ENCODE measurements at regions not wholly inside any gene's neighbourhood (a gene's known extent, or its start where the extent isn't known, plus 50 kb on each side); places are given as distances from the start of the nearest gene placed in this dataset.

DNA sequence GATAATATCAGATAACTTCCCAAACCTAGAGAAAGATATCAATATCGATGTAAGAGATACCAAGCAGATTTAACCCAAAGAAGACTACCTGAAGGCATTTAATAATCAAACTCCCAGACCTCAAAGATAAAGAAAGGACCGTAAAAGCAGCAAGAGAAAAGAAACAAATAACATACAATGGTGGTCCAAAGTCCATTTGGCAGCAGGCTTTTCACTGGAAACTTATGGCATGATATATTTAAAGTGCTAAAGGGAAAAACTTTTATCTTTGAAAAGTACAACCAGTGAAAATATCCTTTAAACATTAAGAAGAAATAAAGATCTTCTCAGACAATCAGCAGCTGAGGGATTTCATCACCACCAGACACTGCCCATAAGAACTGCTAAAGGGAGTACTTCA is 812.7 kb upstream of the ADAMTS5 start:
- TF ChIP-seq TEAD4 (IDR thresholded peaks at IDR 0.05) (no peak), EGR1 (IDR thresholded peaks at IDR 0.05) (no peak)
- TF ChIP-seq, protein P1, sequence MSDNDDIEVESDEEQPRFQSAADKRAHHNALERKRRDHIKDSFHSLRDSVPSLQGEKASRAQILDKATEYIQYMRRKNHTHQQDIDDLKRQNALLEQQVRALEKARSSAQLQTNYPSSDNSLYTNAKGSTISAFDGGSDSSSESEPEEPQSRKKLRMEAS (IDR thresholded peaks at IDR 0.05): no peak

- no peak for TF ChIP-seq EGR1 (IDR thresholded peaks at IDR 0.05)
- TF ChIP-seq, protein P2, sequence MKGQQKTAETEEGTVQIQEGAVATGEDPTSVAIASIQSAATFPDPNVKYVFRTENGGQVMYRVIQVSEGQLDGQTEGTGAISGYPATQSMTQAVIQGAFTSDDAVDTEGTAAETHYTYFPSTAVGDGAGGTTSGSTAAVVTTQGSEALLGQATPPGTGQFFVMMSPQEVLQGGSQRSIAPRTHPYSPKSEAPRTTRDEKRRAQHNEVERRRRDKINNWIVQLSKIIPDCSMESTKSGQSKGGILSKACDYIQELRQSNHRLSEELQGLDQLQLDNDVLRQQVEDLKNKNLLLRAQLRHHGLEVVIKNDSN (IDR thresholded peaks at IDR 0.05): peak; percentile 47; the same call in 1 of the 2 replicates
These were observed 810.2 kb upstream of the ADAMTS5 start for GRCh38 chr21:27776925-27777553.

GRCh38 chr21:27772816-27773215 is 805.9 kb upstream of the ADAMTS5 start:
- TF ChIP-seq, protein P2 (IDR thresholded peaks at IDR 0.05): no peak
- TF ChIP-seq TAF1 (IDR thresholded peaks at IDR 0.05; ENCODE audit: low read depth): no peak
- no peak for TF ChIP-seq EGR1 (IDR thresholded peaks at IDR 0.05)
- TF ChIP-seq, protein P3, sequence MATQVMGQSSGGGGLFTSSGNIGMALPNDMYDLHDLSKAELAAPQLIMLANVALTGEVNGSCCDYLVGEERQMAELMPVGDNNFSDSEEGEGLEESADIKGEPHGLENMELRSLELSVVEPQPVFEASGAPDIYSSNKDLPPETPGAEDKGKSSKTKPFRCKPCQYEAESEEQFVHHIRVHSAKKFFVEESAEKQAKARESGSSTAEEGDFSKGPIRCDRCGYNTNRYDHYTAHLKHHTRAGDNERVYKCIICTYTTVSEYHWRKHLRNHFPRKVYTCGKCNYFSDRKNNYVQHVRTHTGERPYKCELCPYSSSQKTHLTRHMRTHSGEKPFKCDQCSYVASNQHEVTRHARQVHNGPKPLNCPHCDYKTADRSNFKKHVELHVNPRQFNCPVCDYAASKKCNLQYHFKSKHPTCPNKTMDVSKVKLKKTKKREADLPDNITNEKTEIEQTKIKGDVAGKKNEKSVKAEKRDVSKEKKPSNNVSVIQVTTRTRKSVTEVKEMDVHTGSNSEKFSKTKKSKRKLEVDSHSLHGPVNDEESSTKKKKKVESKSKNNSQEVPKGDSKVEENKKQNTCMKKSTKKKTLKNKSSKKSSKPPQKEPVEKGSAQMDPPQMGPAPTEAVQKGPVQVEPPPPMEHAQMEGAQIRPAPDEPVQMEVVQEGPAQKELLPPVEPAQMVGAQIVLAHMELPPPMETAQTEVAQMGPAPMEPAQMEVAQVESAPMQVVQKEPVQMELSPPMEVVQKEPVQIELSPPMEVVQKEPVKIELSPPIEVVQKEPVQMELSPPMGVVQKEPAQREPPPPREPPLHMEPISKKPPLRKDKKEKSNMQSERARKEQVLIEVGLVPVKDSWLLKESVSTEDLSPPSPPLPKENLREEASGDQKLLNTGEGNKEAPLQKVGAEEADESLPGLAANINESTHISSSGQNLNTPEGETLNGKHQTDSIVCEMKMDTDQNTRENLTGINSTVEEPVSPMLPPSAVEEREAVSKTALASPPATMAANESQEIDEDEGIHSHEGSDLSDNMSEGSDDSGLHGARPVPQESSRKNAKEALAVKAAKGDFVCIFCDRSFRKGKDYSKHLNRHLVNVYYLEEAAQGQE (IDR thresholded peaks at IDR 0.05; ENCODE audit: low read depth): no peak
- no peak for TF ChIP-seq CEBPB (IDR thresholded peaks at IDR 0.05)
- no peak for TF ChIP-seq CREB1 (IDR thresholded peaks at IDR 0.05; ENCODE audit: low read depth)
- TF ChIP-seq NFIC (IDR thresholded peaks at IDR 0.05): no peak
- no peak for TF ChIP-seq TCF12 (IDR thresholded peaks at IDR 0.05; ENCODE audit: low read depth)
- TF ChIP-seq TEAD4 (IDR thresholded peaks at IDR 0.05): no peak
- no peak for TF ChIP-seq EP300 (IDR thresholded peaks at IDR 0.05; ENCODE audit: borderline replicate concordance)
- TF ChIP-seq YY1 (IDR thresholded peaks at IDR 0.05; ENCODE audit: low read depth): no peak
- no peak for TF ChIP-seq ZBTB7A (IDR thresholded peaks at IDR 0.05; ENCODE audit: low read depth)
- TF ChIP-seq RAD21 (IDR thresholded peaks at IDR 0.05; ENCODE audit: low read depth): no peak
- TF ChIP-seq FOXM1 (IDR thresholded peaks at IDR 0.05; ENCODE audit: borderline replicate concordance, low read depth): no peak
- TF ChIP-seq, protein P1 (IDR thresholded peaks at IDR 0.05): no peak

DNA sequence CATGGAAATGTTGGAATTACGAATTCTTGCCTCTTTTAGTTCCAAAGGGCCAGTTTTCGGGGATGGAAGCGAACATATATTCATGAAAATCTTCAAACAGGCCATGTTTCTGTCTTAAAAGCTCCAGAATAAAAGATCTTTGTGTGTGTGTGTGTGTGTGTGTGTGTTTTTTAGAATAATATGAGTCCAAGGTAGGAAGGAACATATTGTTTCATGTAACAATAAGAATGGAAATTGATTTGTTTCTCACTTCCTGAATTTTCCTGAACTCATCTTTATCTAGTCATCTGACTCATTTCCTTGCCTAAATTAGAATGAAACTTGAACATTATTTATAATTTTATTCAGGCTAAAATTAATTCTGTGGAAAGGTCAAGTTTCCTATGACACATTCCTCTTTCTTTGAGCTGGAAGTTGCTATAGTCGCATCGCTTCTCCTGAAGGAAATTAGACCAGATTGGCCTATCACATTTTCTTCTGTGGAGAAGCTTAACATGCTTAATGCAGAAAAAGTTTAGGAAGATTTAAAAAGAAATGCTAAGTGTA is 805.1 kb upstream of the ADAMTS5 start:
- TF ChIP-seq RAD21 (IDR thresholded peaks at IDR 0.05; ENCODE audit: low read depth): no peak
- TF ChIP-seq, protein P2 (IDR thresholded peaks at IDR 0.05): no peak
- TF ChIP-seq TEAD4 (IDR thresholded peaks at IDR 0.05): no peak
- TF ChIP-seq CREB1 (IDR thresholded peaks at IDR 0.05; ENCODE audit: low read depth): no peak
- TF ChIP-seq NFIC (IDR thresholded peaks at IDR 0.05): no peak
- no peak for TF ChIP-seq YY1 (IDR thresholded peaks at IDR 0.05; ENCODE audit: low read depth)

- TF ChIP-seq CREB1 (IDR thresholded peaks at IDR 0.05; ENCODE audit: low read depth) (no peak), ZBTB7A (IDR thresholded peaks at IDR 0.05; ENCODE audit: low read depth) (no peak), FOXM1 (IDR thresholded peaks at IDR 0.05; ENCODE audit: borderline replicate concordance, low read depth) (no peak)
- TF ChIP-seq, protein P2 (IDR thresholded peaks at IDR 0.05): no peak
- TF ChIP-seq, protein P1 (IDR thresholded peaks at IDR 0.05): no peak
These were observed 802.9 kb upstream of the ADAMTS5 start for GRCh38 chr21:27769763-27770162.

- TF ChIP-seq, protein P1 (IDR thresholded peaks at IDR 0.05): no peak
- no peak for TF ChIP-seq ZBTB7A (IDR thresholded peaks at IDR 0.05; ENCODE audit: low read depth)
These were observed 797.2 kb upstream of the ADAMTS5 start for GRCh38 chr21:27764056-27764455.

DNA sequence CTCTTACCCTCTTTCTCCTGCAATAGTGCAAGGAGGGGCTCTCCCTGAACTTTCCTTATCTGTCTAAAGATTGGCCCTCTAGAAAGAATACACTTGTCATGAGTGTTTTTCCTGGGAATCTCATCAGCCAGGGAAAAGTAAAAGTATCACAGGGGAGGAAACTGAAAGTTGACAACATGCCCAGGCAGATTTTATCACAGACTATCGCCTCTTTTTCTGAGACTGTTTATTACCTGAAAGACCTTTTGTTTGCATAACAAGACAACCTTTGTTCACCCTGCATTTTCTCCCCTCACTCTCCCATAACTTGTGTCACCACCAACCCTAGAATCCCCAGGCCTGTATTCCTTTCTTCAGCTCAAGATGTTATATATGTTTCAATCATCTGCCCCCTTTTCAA is 794.7 kb upstream of the ADAMTS5 start:
- TF ChIP-seq TCF12 (IDR thresholded peaks at IDR 0.05; ENCODE audit: low read depth) (no peak), RAD21 (IDR thresholded peaks at IDR 0.05; ENCODE audit: low read depth) (no peak), EGR1 (IDR thresholded peaks at IDR 0.05) (no peak), TEAD4 (IDR thresholded peaks at IDR 0.05) (no peak), ZBTB7A (IDR thresholded peaks at IDR 0.05; ENCODE audit: low read depth) (no peak)
- TF ChIP-seq, protein P1 (IDR thresholded peaks at IDR 0.05): no peak

Measured in Ishikawa (cell line).